ENCODE measurements at regions not wholly inside any gene's neighbourhood (a gene's known extent, or its start where the extent isn't known, plus 50 kb on each side); places are given as distances from the start of the nearest gene placed in this dataset.
"Not testable (repeated sequence)": the region's sequence is repeated elsewhere in the genome, so short reads cannot be mapped to it uniquely, and the experiment has no call there.

DNA sequence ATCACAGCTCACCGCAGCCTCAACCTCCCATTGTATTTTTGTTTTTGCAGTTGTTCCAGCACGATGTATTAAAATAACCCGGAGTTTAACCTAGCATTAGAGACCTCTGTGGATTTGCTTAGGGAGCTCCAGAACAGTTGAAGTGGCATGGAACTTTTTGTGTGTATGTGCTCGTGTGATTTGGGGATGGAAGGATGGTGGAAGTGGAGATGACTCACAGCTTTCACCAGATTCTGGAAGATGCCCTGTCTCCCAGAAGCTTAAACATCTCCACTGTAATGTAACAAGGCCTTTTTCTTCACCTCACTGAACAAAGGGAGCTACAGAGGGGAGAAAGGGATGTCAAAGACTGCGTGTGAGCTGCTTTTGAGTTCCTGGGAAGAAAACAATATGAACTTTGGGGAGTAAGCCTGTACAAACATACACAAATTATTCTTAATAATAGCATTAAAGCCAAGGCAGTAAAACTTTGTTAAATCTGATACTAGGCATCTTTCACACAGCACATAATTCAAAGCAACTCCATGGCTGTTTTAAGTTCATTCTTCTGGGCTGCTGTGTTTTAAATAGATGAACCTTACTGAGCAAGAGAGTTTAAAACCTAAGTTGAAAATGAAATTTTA, 226.4 kb downstream of the ADAMTS15 start:
- DNase-seq (ENCODE audit: low spot score), result no peak

DNA sequence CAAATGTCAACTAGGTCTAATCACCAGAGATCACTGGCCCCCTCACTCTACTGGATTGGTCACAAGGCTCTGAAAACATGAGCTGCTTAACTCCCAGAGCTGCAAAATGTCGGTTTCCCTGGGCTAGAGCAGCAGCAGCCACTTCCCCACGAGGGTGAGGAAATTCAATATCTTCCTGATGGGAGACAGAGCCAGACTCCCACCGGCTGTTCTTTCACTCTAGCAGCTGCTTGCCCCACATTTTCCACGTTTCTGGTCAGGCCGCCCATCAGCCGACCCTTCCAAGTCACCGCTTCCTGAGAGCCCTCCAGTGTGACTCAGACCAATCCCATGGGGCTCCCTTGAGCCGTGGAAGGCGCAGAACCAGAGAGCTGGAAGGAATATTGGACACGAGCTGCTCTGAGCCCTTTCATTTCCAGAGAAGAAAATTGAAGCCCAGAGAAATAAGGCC, 227.0 kb downstream of the ADAMTS15 start:
- no peak for DNase-seq (ENCODE audit: low spot score)

DNA sequence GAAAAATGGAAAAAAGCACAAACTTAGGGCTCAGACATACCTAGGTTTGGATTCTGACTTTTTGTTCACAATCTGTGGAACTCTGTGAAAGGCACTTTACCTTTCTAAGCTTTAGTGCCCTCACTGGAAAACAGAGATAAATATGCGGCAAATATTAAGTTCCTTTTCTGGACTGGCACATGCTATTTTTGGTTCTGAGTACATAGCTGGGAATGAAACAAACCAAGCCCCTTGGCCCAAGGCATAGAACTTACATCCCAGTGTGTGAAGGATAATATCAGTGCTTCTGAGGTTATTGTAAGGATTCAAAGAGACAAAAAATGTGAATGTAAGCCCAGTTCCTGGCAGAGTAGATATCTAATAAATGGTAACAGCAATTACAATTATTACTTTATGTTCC, 227.5 kb downstream of the ADAMTS15 start:
- DNase-seq (ENCODE audit: low spot score), result no peak

DNA sequence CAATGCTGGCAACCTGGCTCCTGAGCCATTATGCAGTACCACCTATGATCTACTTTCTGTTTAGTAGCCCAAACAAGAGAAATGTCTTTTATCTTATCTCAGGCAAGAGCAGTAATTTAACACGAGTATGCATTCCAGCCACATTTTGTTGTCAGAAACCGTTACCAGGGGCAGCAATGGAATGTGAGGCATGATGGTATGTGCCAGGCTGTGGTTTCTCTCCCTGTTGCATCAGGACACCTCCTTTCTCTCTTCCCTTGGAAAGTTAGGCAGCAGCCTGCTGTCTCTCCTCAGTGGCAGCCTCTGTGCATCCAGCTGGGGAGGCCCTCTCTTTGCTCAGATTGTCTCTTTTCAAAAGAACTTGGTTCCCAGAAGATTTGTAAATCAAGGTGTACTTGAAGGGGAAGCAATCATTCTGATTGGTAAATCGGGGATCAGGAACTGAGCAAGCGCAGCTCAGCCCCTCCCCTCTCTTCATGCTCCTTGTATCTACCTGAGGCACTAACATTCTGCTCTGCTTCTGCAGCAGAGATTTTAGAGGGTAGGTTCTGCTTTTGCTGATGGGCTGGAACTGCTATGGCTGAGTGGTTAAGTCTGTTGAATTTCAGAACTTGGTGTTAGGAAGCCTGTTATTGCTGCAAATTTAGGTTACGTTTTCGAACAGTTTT, 229.2 kb downstream of the ADAMTS15 start:
- DNase-seq (ENCODE audit: low spot score), result no peak

DNA sequence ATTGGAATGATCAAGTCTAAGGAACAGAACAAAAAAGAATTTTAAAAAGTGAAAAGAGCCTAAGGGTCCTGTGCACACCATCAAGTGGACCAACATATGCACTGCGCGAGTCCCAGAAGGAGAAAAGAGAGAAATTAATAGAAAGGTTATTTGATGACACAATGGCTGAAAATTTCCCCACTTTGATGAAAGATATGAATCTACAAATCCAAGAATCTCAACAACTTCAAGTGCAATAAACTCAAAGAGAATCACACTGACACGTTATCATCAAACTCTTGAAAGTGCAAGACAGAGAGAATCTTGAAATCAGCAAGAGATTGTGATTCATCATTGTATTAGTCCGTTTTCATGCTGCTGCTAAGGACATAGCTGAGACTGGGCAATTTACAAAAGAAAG, 230.8 kb downstream of the ADAMTS15 start:
- DNase-seq (ENCODE audit: low spot score), result no peak

DNA sequence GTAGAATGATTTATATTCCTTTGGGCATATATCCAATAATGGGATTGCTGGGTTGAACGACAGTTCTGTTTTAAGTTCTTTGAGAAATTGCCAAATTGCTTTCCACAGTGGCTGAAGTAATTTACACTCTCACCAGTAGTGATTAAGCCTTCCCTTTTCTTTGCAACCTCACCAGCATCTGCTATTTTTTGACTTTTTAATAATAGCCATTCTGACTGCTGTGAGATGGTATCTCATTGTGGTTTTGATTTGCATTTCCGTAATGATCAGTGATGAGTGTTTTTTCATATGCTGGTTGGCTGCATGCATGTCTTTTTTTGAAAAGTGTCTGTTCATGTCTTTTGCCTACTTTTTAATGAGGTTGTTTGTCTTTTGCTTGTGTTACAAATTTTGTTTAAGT, 233.8 kb downstream of the SNX19 start:
- not testable (repeated sequence) for DNase-seq (ENCODE audit: low spot score)

DNA sequence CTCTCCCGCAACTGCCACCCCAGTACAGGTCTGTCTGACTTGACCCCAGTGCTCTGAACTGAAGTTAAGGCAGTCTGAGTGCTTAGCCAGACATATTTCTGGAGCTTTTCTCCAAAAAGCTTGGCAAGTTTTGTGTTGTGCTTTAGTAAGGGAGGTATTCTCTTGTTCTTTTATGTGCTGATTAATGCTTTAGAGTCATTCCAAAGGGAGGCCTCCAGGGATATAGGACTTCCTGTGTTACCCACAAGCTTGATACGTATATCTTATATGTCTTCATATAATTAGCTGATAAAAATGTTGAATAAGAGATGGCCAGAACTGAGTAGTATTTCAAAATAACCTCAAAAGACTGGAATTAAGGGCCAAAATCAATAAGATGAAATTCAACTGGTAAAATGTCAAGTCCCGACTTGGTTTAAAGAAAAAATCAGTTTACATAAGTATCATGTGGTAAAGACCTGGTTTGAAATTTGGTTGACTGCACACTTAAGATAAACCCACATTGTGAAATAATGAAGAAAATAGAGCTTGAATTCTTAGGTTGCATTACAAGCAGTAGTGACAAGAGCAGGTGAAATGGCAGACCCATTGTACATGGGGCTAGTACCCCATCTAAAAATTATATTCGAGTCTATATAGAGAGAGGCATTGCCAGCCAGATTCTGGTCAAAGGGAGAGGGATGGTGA, 226.9 kb downstream of the SNX19 start:
- no peak for DNase-seq (ENCODE audit: low spot score)

DNA sequence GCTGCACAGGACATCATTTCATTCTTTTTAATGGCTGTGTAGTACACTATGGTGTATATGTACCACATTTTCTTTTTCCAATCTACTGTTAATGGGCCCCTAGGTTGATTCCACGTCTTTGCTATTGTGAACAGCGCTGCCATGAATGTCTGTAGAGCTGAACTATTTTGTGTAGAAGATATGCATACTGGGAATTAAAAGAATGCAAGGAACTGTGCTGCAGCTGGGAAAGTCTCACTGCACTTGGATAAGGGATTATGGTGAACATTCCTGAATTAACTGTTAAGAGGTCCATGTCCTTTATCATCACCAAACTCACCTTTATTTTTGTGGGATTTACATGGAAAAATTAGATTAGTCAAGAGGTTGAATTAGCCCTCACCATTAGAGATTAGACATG, 224.7 kb downstream of the SNX19 start:
- no peak for DNase-seq (ENCODE audit: low spot score)

DNA sequence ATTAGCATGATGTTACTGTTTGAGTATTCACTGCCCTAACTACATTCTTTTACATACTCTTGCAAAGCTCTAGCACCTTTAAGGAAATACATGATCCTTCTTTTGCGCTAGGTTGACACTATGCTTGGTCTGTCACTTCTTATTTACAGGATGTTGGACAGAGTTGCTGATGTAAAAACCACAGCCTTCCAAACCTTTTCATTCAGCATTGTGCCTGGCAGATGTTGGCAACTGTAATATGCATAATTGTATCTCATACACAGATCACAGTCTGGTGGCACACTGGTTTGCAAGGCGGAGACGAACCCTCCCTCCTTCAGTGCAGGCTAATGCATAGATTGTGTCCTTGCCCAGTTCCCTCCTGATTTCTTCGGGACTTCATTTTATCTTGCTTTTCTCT, 224.1 kb downstream of the SNX19 start:
- no peak for DNase-seq (ENCODE audit: low spot score)

DNA sequence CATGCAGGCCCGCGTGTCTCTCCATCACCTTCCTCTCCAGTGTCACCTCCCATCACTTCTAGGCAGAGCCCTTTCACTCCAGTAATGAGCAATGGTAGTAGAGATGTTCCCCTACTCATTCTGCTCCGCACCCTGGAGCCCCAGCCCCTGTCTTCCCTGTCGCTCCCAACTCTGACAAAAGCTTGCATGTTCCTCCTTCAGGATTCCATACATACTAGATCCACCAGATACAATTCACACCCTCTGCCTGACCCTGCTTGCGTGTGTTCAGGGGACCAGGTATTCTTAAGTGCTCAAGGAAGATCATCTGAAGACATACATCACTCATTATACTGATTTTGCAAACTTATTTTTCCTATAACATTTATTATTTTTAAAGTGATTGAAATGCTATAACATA, 222.7 kb downstream of the SNX19 start:
- DNase-seq (ENCODE audit: low spot score), result no peak

DNA sequence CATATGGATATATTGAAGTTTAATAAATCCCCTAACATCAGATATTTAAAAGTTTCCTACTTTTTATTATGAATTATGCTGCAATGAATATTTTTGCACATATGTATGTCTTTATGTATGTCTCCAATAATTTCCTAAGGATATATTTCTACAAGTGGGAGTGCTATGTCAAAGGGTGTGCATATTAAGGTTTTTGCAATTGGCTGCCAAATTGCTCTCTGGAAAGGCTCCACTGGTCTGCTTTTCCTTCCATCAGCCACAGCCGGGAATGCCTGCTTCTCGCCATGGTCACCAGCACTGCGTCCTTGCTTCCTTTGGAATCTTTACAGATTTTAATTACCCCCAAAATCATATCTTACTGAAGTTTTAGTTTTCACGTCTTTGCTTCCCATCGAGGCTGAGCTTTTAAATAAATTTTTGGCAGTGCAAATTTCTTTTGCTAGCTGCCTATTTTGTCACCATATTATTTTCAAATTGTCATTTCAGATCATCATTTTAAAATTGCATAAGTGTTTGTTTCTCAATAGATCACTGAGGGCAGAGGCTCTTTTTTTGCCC, 221.7 kb downstream of the SNX19 start:
- no peak for DNase-seq (ENCODE audit: low spot score)

DNA sequence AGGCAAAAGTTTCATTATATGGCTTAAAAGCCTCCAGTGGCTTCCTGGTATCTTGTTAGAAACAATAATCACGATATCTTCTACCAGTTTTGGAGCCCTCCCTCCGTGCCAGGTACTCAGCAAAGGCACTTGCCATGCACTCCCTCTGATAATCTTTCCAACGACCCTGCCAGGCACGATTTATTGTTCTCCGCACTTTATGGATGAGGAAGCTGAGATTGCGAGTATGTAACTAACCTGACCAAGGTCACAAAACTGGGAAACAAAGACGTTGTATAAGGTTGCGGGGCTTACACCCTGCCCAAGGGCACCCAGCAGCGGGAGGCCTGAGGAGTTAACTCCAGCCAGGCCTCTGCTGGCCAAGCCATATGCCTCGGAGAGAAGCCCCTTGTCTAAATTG, 218.1 kb downstream of the SNX19 start:
- no peak for DNase-seq (ENCODE audit: low spot score)

DNA sequence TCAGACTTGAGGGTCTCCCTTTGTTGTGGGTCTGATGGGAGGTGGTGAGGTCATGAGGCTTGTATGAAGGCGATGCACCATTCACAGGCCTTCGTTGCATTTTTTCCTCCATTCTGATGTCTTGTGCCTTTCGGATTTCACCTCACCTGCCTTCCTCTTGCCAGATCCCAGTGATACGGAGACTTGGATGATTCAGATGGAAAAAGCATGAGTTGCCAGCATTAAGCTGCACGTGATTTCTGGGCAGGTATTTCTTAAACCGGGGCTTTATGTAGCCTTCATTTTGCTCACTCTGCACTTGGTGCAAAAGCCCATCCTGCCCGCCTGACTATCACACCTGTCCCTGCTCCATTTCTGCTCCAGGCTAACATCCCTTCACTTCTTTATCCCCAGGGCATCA, 216.7 kb downstream of the SNX19 start:
- no peak for DNase-seq (ENCODE audit: low spot score)

DNA sequence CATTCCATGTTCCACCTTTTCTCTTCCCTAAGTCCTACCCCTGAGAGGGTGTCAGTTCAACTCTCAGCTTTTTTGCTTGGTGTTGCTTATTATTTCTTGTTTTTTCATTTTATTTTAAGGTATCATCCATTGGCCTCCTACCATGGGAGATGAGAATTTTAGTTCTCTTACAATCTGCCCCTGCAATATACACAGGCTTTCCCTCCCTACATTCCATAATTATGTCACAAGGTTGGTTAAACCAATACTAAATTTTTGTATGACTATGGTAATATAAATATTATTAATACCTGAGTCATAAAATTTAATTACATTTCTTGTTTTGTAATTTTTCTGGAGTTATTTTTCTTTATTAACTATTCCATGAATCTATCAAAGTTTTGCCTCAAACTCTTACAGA, 216.2 kb downstream of the SNX19 start:
- no peak for DNase-seq (ENCODE audit: low spot score)

DNA sequence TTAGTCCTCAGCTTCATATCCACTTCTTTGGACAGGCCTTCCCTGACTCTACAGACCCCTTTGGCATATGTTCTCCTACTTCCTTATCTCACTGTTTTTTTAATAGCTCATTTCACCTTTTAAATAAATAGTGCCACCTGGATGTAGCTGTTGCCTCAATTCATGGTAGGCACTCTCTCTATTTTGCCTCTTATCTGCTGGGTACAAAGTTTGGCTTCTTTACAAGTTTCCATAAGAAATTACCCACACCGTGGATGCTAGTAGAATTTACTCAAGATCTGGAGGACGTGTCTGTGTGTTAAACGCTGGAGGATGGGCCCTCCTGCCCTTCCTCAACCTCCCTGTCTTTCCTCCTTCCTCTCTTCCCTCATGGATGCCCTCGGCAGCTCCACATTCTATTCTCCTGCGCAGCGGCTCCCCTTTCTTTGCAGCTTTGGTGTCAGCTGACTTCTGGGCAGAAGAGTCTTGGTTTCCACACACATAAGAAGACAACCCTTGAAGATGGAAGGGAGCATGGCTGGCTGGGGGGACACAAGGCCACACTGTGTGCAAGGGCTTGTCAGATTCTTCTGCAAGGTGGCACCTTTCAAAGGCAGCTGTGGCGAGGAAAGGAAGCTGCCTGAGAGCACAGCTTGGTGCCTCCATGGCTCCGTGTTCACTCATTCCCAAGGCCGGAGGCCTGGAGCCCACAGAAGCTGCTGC, 212.6 kb downstream of the SNX19 start:
- no peak for DNase-seq (ENCODE audit: low spot score)

DNA sequence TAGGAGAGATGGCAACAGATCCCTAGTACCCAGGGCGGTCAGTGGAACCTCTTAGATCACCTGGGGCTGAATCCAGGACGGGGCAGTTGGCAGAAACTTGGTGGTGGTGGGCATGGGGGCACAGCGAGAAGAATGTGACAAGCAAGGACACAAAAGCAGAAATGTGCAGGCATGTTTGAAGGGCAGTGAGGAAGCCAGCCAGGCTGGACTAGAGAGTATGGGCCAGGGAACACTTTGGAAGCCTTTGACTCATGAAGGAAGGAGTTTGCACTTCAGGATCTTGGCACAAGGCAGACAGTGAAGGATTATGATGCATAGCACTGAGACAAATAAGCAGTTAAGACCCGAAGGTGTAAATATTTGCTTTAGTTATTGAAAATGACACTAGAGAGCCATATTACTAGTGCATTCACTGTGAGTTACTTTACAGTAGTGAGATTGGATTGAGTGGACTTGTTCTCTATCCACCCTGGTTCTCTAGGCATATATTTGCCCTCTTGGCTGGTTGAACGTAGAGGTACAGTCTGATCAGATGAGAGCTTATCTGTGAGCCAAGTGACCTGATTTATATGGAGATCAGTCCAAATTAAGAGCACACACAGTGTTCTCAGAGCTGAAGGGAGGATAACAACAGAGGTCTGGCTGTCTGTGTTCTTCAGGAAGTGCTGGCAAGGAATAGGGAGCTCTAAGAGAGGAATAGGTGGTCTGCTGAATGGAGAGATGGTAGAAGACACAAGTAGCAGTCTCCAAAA, 210.4 kb downstream of the SNX19 start:
- no peak for DNase-seq (ENCODE audit: low spot score)

DNA sequence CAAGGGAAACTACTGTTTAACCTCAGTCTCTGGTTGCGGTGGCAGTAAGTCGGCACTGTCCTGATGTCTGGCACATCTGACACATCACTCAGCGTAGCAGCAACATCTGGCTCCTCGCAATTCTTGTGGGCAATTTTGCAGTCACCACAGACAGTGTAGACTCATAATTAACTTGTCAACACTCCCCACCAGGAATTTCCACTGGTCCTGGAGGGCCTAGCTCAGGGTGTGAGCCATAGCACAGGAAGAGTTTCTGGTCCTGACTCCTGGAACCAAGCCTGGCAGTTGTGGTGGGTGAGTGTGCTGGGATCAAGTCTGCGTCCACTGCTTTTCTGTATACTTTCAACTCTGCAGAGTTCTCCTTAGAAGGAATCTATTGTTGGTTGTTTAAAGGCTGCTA, 209.7 kb downstream of the SNX19 start:
- no peak for DNase-seq (ENCODE audit: low spot score)

DNA sequence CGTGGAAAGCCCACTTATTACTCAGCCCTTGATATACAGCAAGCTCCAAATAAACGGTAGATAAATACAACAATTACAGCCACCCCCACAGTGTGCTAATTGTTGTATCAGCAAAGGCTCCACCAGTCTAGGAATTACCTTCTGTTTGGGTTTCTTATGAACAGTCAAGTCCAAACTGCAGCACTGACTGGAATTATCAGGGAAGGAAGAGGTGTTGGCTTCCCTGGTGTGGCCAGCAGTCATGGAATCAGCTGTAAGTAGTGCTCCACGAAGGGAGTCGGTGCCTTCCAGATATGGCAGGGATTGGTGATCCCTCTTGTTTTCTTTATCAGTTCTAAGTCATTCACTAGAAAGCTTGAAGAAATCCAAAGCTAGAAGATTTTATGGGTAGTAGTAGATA, 209.1 kb downstream of the SNX19 start:
- no peak for DNase-seq (ENCODE audit: low spot score)

DNA sequence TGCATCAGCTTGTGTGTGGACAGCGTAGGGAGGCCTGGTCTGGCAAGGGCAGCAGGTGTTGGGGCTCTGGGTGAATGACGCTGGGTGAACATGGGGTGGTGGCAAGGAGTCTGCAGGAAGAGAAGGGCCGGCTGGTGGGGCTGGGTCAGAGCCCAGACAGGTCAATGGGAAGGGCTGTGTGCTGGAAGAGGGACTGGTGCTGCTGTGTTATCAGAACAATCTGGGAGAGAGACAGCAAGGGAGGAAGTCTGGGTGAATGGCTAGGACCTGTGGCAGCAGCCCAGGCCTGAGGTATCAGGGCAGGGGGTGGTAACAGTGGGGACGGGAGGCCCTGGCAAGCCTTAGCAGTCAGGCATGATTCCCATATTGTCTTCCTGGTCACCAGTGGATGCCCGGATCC, 206.7 kb downstream of the SNX19 start:
- no peak for DNase-seq (ENCODE audit: low spot score)

DNA sequence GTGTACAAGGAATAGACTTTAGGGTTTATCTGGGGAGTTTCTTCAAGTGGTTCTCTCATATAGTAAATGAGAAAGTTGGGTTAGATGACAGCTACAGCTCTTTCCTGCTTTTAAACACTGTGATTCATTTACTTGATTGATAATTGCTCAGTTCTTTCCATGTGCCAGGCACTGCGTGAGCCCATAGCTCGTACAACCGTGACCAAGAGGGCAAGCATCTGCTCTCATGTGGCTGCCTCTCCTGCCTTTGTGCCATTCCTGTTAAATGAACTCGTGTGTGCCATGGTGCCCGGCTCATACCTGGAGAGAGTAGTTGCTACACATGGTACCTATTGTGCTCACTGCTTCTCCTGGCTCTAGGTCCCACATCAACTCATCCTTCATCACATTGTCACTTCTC, 206.3 kb downstream of the SNX19 start:
- DNase-seq (ENCODE audit: low spot score), result no peak

DNA sequence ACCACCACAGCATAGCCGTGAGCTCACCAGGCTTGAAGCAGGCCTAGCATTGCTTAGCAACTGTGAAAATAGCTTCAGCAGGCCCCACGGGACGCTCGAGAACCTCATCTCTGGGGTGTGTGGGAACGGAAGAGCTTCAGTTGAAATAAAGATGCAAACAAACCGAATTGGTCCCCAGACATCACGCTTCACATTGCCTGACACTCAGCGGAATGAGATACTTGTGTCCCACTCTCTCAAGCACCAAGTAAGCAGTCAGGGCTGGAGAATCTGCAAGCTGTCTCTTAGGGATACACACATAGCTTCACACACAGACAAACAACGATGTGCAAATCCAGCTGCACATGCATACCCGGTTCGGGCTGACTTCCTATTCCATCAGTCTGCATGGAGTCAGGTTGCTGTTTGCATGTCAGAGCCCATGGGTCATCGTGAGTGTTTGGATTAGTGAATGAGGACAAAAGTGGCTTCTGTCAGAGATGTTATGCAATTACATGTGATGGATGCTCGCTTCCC, 205.7 kb downstream of the SNX19 start:
- DNase-seq (ENCODE audit: low spot score), result no peak
